ENCODE measurements at regions not wholly inside any gene's neighbourhood (a gene's known extent, or its start where the extent isn't known, plus 50 kb on each side); places are given as distances from the start of the nearest gene placed in this dataset.

GRCh38 chr13:59493436-59493965, 670.2 kb downstream of the DIAPH3 start:
- no peak overlapping the region for H3K4me3 ChIP-seq (ENCODE audit: low read depth, low read length)
- no peak for DNase-seq (ENCODE audit: low read depth)

GRCh38 chr13:59494151-59494550, 669.6 kb downstream of the DIAPH3 start:
- no peak for DNase-seq (ENCODE audit: low read depth)
- no peak overlapping the region for H3K4me3 ChIP-seq (ENCODE audit: low read depth, low read length)

- peak; percentile 75 for DNase-seq (ENCODE audit: low read depth)
- no peak overlapping the region for H3K4me3 ChIP-seq (ENCODE audit: low read depth, low read length)
Observed at GRCh38 chr13:59494560-59494970, 669.2 kb downstream of the DIAPH3 start.

- H3K4me3 ChIP-seq (ENCODE audit: low read depth, low read length): no peak overlapping the region
- no peak for DNase-seq (ENCODE audit: low read depth)
Observed at GRCh38 chr13:59495299-59495698, 668.4 kb downstream of the DIAPH3 start.

- no peak for DNase-seq (ENCODE audit: low read depth)
- no peak overlapping the region for H3K4me3 ChIP-seq (ENCODE audit: low read depth, low read length)
Observed at GRCh38 chr13:59495936-59496512, 667.7 kb downstream of the DIAPH3 start.

- H3K4me3 ChIP-seq (ENCODE audit: low read depth, low read length): no peak overlapping the region
- no peak for DNase-seq (ENCODE audit: low read depth)
Observed at GRCh38 chr13:59497621-59498247, 666.0 kb downstream of the DIAPH3 start.

- no peak overlapping the region for H3K4me3 ChIP-seq (ENCODE audit: low read depth, low read length)
- DNase-seq (ENCODE audit: low read depth): no peak
Observed at GRCh38 chr13:59501004-59501403, 662.7 kb downstream of the DIAPH3 start.

GRCh38 chr13:59504407-59504806, 659.3 kb downstream of the DIAPH3 start:
- no peak overlapping the region for H3K4me3 ChIP-seq (ENCODE audit: low read depth, low read length)
- no peak for DNase-seq (ENCODE audit: low read depth)

GRCh38 chr13:59510386-59510785, 653.3 kb downstream of the DIAPH3 start:
- no peak overlapping the region for H3K4me3 ChIP-seq (ENCODE audit: low read depth, low read length)
- DNase-seq (ENCODE audit: low read depth): no peak

GRCh38 chr13:59513686-59514085, 650.0 kb downstream of the DIAPH3 start:
- no peak for DNase-seq (ENCODE audit: low read depth)
- no peak overlapping the region for H3K4me3 ChIP-seq (ENCODE audit: low read depth, low read length)

GRCh38 chr13:59514316-59514715, 649.4 kb downstream of the DIAPH3 start:
- H3K4me3 ChIP-seq (ENCODE audit: low read depth, low read length): no peak overlapping the region
- no peak for DNase-seq (ENCODE audit: low read depth)

GRCh38 chr13:59519819-59520218, 643.9 kb downstream of the DIAPH3 start:
- DNase-seq (ENCODE audit: low read depth): no peak
- no peak overlapping the region for H3K4me3 ChIP-seq (ENCODE audit: low read depth, low read length)

GRCh38 chr13:59521549-59521948, 642.2 kb downstream of the DIAPH3 start:
- DNase-seq (ENCODE audit: low read depth): no peak
- no peak overlapping the region for H3K4me3 ChIP-seq (ENCODE audit: low read depth, low read length)

- H3K4me3 ChIP-seq (ENCODE audit: low read depth, low read length): no peak overlapping the region
- DNase-seq (ENCODE audit: low read depth): no peak
Observed at GRCh38 chr13:59522652-59523051, 641.1 kb downstream of the DIAPH3 start.

GRCh38 chr13:59527500-59527899, 636.2 kb downstream of the DIAPH3 start:
- no peak overlapping the region for H3K4me3 ChIP-seq (ENCODE audit: low read depth, low read length)
- no peak for DNase-seq (ENCODE audit: low read depth)

GRCh38 chr13:59531571-59532091, 632.1 kb downstream of the DIAPH3 start:
- peak; percentile 56 for DNase-seq (ENCODE audit: low read depth)
- no peak overlapping the region for H3K4me3 ChIP-seq (ENCODE audit: low read depth, low read length)

- no peak overlapping the region for H3K4me3 ChIP-seq (ENCODE audit: low read depth, low read length)
- DNase-seq (ENCODE audit: low read depth): no peak
Observed at GRCh38 chr13:59532405-59532804, 631.3 kb downstream of the DIAPH3 start.

GRCh38 chr13:59533561-59534555, 629.9 kb downstream of the DIAPH3 start:
- H3K4me3 ChIP-seq (ENCODE audit: low read depth, low read length): no peak overlapping the region
- DNase-seq (ENCODE audit: low read depth): no peak

GRCh38 chr13:59534806-59535205, 628.9 kb downstream of the DIAPH3 start:
- DNase-seq (ENCODE audit: low read depth): no peak
- H3K4me3 ChIP-seq (ENCODE audit: low read depth, low read length): no peak overlapping the region

- no peak for DNase-seq (ENCODE audit: low read depth)
- no peak overlapping the region for H3K4me3 ChIP-seq (ENCODE audit: low read depth, low read length)
Observed at GRCh38 chr13:59537500-59537899, 626.2 kb downstream of the DIAPH3 start.
